ENCODE measurements at regions not wholly inside any gene's neighbourhood (a gene's known extent, or its start where the extent isn't known, plus 50 kb on each side); places are given as distances from the start of the nearest gene placed in this dataset.

DNA sequence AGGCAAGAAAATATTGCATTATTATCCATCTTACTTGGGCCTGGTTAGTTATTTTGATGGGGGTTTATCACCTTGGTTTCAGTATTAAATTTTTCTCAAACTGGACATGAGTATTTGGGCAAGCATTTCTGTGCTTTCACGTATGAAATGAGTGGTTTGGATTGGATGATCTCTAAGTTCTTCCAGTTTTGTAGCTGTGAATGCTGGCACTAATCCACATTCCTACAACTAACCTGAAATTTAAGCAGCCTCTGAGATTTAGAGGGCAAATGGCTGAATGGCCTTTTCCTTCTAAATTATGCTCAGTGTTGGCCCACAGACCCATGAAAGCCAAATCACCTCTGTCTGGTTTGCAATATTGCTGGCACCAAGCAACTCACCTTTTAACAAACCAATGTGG, 475.0 kb upstream of the B3GALT2 start:
- DNase-seq (ENCODE audit: low spot score) (no peak), ATAC-seq (ENCODE audit: low read depth) (no peak)
- H3K4me3 ChIP-seq (ENCODE audit: severe bottlenecking), result no peak overlapping the region
- H3K4me1 ChIP-seq (ENCODE audit: insufficient read depth, poor library complexity, severe bottlenecking), result no peaks in the 10 kb centered on the region
- H3K9me3 ChIP-seq (ENCODE audit: severe bottlenecking), result no peaks in the 10 kb centered on the region
- TF ChIP-seq, protein P1, sequence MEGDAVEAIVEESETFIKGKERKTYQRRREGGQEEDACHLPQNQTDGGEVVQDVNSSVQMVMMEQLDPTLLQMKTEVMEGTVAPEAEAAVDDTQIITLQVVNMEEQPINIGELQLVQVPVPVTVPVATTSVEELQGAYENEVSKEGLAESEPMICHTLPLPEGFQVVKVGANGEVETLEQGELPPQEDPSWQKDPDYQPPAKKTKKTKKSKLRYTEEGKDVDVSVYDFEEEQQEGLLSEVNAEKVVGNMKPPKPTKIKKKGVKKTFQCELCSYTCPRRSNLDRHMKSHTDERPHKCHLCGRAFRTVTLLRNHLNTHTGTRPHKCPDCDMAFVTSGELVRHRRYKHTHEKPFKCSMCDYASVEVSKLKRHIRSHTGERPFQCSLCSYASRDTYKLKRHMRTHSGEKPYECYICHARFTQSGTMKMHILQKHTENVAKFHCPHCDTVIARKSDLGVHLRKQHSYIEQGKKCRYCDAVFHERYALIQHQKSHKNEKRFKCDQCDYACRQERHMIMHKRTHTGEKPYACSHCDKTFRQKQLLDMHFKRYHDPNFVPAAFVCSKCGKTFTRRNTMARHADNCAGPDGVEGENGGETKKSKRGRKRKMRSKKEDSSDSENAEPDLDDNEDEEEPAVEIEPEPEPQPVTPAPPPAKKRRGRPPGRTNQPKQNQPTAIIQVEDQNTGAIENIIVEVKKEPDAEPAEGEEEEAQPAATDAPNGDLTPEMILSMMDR (IDR thresholded peaks at IDR 0.05; ENCODE audit: poor library complexity, severe bottlenecking), result no peak
- H3K36me3 ChIP-seq (ENCODE audit: low read depth), result no peaks in the 10 kb centered on the region
- no peak overlapping the region for H3K27ac ChIP-seq (ENCODE audit: poor library complexity, severe bottlenecking)
- H3K27me3 ChIP-seq (ENCODE audit: insufficient read depth, poor library complexity, severe bottlenecking), result no peaks in the 10 kb centered on the region

- H3K36me3 ChIP-seq (ENCODE audit: low read depth), result no peaks in the 10 kb centered on the region
- ATAC-seq (ENCODE audit: low read depth), result no peak
These were observed 474.0 kb upstream of the B3GALT2 start for GRCh38 chr1:193660428-193660827.

DNA sequence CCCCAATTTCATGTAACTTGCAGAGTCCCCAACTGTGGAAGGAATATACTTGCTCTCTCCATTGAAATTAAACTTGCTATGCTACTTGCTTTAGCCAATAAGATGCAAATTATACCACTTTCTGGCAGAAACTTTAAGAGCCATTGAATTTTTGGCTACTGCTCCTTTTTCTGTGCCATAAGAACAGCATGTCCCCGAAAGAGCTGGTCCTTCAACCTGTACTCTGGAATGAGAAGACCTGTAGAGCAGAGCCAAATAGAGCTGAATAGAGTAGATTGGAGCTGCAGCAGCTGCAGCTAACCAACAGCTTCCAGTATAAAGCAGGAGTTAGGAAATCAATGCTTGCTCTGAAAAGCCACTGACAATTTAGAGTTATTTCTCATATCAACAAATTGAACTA, 472.3 kb upstream of the B3GALT2 start:
- DNase-seq (ENCODE audit: low spot score) (no peak), ATAC-seq (ENCODE audit: low read depth) (no peak)
- Histone ChIP-seq H3K4me3 (ENCODE audit: severe bottlenecking) (no peak overlapping the region), H3K9me3 (ENCODE audit: severe bottlenecking) (no peaks in the 10 kb centered on the region), H3K27me3 (ENCODE audit: insufficient read depth, poor library complexity, severe bottlenecking) (no peaks in the 10 kb centered on the region), H3K4me1 (ENCODE audit: insufficient read depth, poor library complexity, severe bottlenecking) (no peaks in the 10 kb centered on the region), H3K27ac (ENCODE audit: poor library complexity, severe bottlenecking) (no peak overlapping the region), H3K36me3 (ENCODE audit: low read depth) (no peaks in the 10 kb centered on the region)
- TF ChIP-seq, protein P1 (IDR thresholded peaks at IDR 0.05; ENCODE audit: poor library complexity, severe bottlenecking), result no peak

More at GRCh38 chr1:193660428-193660827, 474.0 kb upstream of the B3GALT2 start:
- H3K9me3 ChIP-seq (ENCODE audit: severe bottlenecking), result no peaks in the 10 kb centered on the region
- no peaks in the 10 kb centered on the region for H3K4me1 ChIP-seq (ENCODE audit: insufficient read depth, poor library complexity, severe bottlenecking)
- H3K27me3 ChIP-seq (ENCODE audit: insufficient read depth, poor library complexity, severe bottlenecking), result no peaks in the 10 kb centered on the region
- H3K4me3 ChIP-seq (ENCODE audit: severe bottlenecking), result no peak overlapping the region
- no peak overlapping the region for H3K27ac ChIP-seq (ENCODE audit: poor library complexity, severe bottlenecking)
- TF ChIP-seq, protein P1 (IDR thresholded peaks at IDR 0.05; ENCODE audit: poor library complexity, severe bottlenecking), result no peak
- no peak for DNase-seq (ENCODE audit: low spot score)

DNA sequence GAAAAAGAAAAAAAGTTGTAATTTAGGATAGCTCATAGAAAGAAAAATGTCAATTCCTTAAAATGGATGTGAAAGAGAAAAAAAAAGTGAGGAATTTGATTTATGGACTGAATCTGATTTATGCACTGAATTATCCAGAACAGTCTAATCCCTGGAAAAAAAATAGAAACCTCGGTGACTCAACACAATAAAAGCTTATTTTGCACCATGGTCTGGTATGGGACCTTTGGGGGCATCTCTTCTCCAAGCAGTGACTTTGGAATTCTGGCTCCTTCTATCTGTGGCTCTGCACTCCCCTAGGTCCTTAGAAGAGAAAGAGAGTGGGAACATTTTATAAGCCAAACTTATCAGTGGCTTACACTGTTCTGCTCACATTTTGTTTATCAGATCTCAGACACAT, 471.7 kb upstream of the B3GALT2 start:
- no peak overlapping the region for H3K27ac ChIP-seq (ENCODE audit: poor library complexity, severe bottlenecking)
- H3K4me3 ChIP-seq (ENCODE audit: severe bottlenecking), result no peak overlapping the region
- no peaks in the 10 kb centered on the region for H3K9me3 ChIP-seq (ENCODE audit: severe bottlenecking)
- H3K4me1 ChIP-seq (ENCODE audit: insufficient read depth, poor library complexity, severe bottlenecking), result no peaks in the 10 kb centered on the region
- ATAC-seq (ENCODE audit: low read depth) (no peak), DNase-seq (ENCODE audit: low spot score) (no peak)
- no peaks in the 10 kb centered on the region for H3K27me3 ChIP-seq (ENCODE audit: insufficient read depth, poor library complexity, severe bottlenecking)
- no peaks in the 10 kb centered on the region for H3K36me3 ChIP-seq (ENCODE audit: low read depth)
- TF ChIP-seq, protein P1 (IDR thresholded peaks at IDR 0.05; ENCODE audit: poor library complexity, severe bottlenecking), result no peak

- Histone ChIP-seq H3K9me3 (ENCODE audit: severe bottlenecking) (no peaks in the 10 kb centered on the region), H3K36me3 (ENCODE audit: low read depth) (no peaks in the 10 kb centered on the region), H3K27ac (ENCODE audit: poor library complexity, severe bottlenecking) (no peak overlapping the region), H3K4me3 (ENCODE audit: severe bottlenecking) (no peak overlapping the region), H3K27me3 (ENCODE audit: insufficient read depth, poor library complexity, severe bottlenecking) (no peaks in the 10 kb centered on the region), H3K4me1 (ENCODE audit: insufficient read depth, poor library complexity, severe bottlenecking) (no peaks in the 10 kb centered on the region)
- ATAC-seq (ENCODE audit: low read depth) (no peak), DNase-seq (ENCODE audit: low spot score) (no peak)
- TF ChIP-seq, protein P1 (IDR thresholded peaks at IDR 0.05; ENCODE audit: poor library complexity, severe bottlenecking), result no peak
These were observed 471.1 kb upstream of the B3GALT2 start for GRCh38 chr1:193657552-193657951.

Measured in RWPE2 (cell line).